IMR-90 (cell line): ENCODE measurements at regions not wholly inside any gene's neighbourhood (a gene's known extent, or its start where the extent isn't known, plus 50 kb on each side); places are given as distances from the start of the nearest gene placed in this dataset.
A peak's percentile ranks its signal among the peaks of the same experiment; 100 is the strongest.

ENCODE experiments used
- ATAC-seq: fragments of 200-7000 bp; cut with Tn5 transposase; 2 replicates; pipeline ENCODE4 v1.9.1; 2020; ENCODE audit warnings: low read depth, mild to moderate bottlenecking, moderate library complexity
- BruUV-seq: library from RNA; stranded (reverse); fragments of 400-500 nt; replicated peaks from 2 replicates; lab custom pipeline; 2021; lab: Mats Ljungman, UMichigan
- CTCF ChIA-PET: fragments of 300-600 bp; formaldehyde crosslinking; extraction: SDS; loops from one replicate; lab custom pipeline; 2021; ENCODE audit warnings: antibody characterized with exemption; lab: Yijun Ruan, JAX
- POLR2A ChIA-PET: fragments of 300-600 bp; sonication (Branson Sonifier 250); formaldehyde crosslinking; loops from one replicate; lab custom pipeline; 2022; ENCODE audit warnings: antibody characterized with exemption; ENCODE audit not compliant: unreplicated experiment; lab: Charles Lee
- DNase-seq: peaks from one replicate; pipeline ENCODE4 v3.0.0; 2013
- H2AFZ ChIP-seq: replicated peaks from 2 replicates; pipeline ENCODE3; 2013; ENCODE audit warnings: low read length, mild to moderate bottlenecking; ENCODE audit not compliant: poor library complexity
- H2AK5ac ChIP-seq: 2 replicates; pipeline ENCODE4 v1.6.1; 2013; ENCODE audit warnings: low read depth, low read length, inconsistent platforms
- H2AK9ac ChIP-seq: replicated peaks from 2 replicates; pipeline ENCODE3; 2013; ENCODE audit warnings: mild to moderate bottlenecking, low read depth, low read length, moderate library complexity; ENCODE audit not compliant: poor library complexity
- H2BK120ac ChIP-seq: 2 replicates; pipeline ENCODE4 v1.6.1; 2013; ENCODE audit warnings: low read depth, low read length, inconsistent platforms
- H2BK15ac ChIP-seq: 3 replicates; pipeline ENCODE4 v1.6.1; 2013; ENCODE audit warnings: low read depth, low read length, inconsistent platforms
- H2BK20ac ChIP-seq: 2 replicates; pipeline ENCODE4 v1.6.1; 2013; ENCODE audit warnings: low read depth, mild to moderate bottlenecking, inconsistent platforms, low read length, moderate library complexity
- H2BK5ac ChIP-seq: 2 replicates; pipeline ENCODE4 v1.6.1; 2013; ENCODE audit warnings: mild to moderate bottlenecking, low read depth, low read length, inconsistent platforms; ENCODE audit not compliant: poor library complexity, severe bottlenecking
- H3K14ac ChIP-seq: replicated peaks from 2 replicates; pipeline ENCODE4 v1.6.1; 2013; ENCODE audit warnings: low read depth, low read length, inconsistent platforms
- H3K18ac ChIP-seq: 2 replicates; pipeline ENCODE4 v1.6.1; 2013; ENCODE audit warnings: low read depth, low read length, control low read depth
- H3K23ac ChIP-seq: 2 replicates; pipeline ENCODE4 v1.6.1; 2013; ENCODE audit warnings: low read depth, low read length, inconsistent platforms
- H3K27ac ChIP-seq: 2 replicates; pipeline ENCODE4 v1.5.1; 2013; ENCODE audit warnings: mild to moderate bottlenecking, control low read depth, low read length; ENCODE audit not compliant: insufficient read depth
- H3K27me3 ChIP-seq: 2 replicates; pipeline ENCODE4 v1.6.1; 2013; ENCODE audit warnings: low read length; ENCODE audit not compliant: control insufficient read depth, insufficient read depth
- H3K36me3 ChIP-seq: 2 replicates; pipeline ENCODE4 v1.6.1; 2013; ENCODE audit warnings: low read length, mixed read lengths; ENCODE audit not compliant: control insufficient read depth, insufficient read depth
- H3K4ac ChIP-seq: 2 replicates; pipeline ENCODE4 v1.6.1; 2013; ENCODE audit warnings: low read depth, low read length, inconsistent platforms
- H3K4me1 ChIP-seq: 2 replicates; pipeline ENCODE4 v1.6.1; 2013; ENCODE audit warnings: low read length, mixed read lengths; ENCODE audit not compliant: control insufficient read depth, insufficient read depth
- H3K4me2 ChIP-seq: 2 replicates; pipeline ENCODE4 v1.6.1; 2013; ENCODE audit warnings: low read depth, mild to moderate bottlenecking, control low read depth, low read length, moderate library complexity
- H3K4me3 ChIP-seq: 2 replicates; pipeline ENCODE4 v1.5.1; 2013; ENCODE audit warnings: low read depth, mild to moderate bottlenecking, control low read depth, low read length, moderate library complexity; ENCODE audit not compliant: insufficient read depth
- H3K56ac ChIP-seq: 2 replicates; pipeline ENCODE4 v1.6.1; 2013; ENCODE audit warnings: low read length, inconsistent platforms; ENCODE audit not compliant: insufficient read depth; ENCODE audit errors: extremely low read depth
- H3K79me1 ChIP-seq, 2 experiments: 2 replicates each; pipeline ENCODE4 v1.6.1; 2013; ENCODE audit warnings: low read length in 2 of 2, inconsistent platforms in 1 of 2, low read depth in 1 of 2
- H3K9ac ChIP-seq: 2 replicates; pipeline ENCODE4 v1.6.1; 2013; ENCODE audit warnings: low read depth, low read length, control low read depth
- H3K9me1 ChIP-seq: 2 replicates; pipeline ENCODE4 v1.6.1; 2013; ENCODE audit warnings: low read length, inconsistent platforms; ENCODE audit not compliant: insufficient read depth
- H3K9me3 ChIP-seq: 2 replicates; pipeline ENCODE4 v1.6.1; 2013; ENCODE audit warnings: low read length; ENCODE audit not compliant: control insufficient read depth, insufficient read depth
- H4K20me1 ChIP-seq: 2 replicates; pipeline ENCODE4 v1.6.1; 2013; ENCODE audit warnings: low read length, inconsistent platforms; ENCODE audit not compliant: insufficient read depth
- H4K5ac ChIP-seq: 2 replicates; pipeline ENCODE4 v1.6.1; 2013; ENCODE audit warnings: mild to moderate bottlenecking, low read depth, low read length, control low read depth
- H4K8ac ChIP-seq, 2 experiments: 2 replicates each; pipeline ENCODE4 v1.6.1; 2013; ENCODE audit warnings: low read depth in 2 of 2, low read length in 2 of 2, control low read depth in 1 of 2, inconsistent platforms in 1 of 2
- H4K91ac ChIP-seq: 2 replicates; pipeline ENCODE4 v1.6.1; 2013; ENCODE audit warnings: low read depth, low read length, inconsistent platforms; ENCODE audit not compliant: insufficient read depth
- BHLHE40 ChIP-seq: fragments of 150-350 bp; IDR thresholded peaks from 2 replicates; pipeline ENCODE4 v1.6.1; 2016; ENCODE audit warnings: mild to moderate bottlenecking, low read depth, low read length
- CEBPB ChIP-seq: IDR thresholded peaks from 2 replicates; pipeline ENCODE4 v1.6.1; 2012; ENCODE audit warnings: low read depth, low read length, improper control_type of control experiment
- CHD1 ChIP-seq: IDR thresholded peaks from 2 replicates; pipeline ENCODE4 v1.6.1; 2012; ENCODE audit warnings: low read depth, low read length, improper control_type of control experiment
- CTCF ChIP-seq: conservative IDR thresholded peaks from 2 replicates; pipeline ENCODE4 v1.5.1; 2012; ENCODE audit warnings: mild to moderate bottlenecking, low read depth, low read length, improper control_type of control experiment
- MAFK ChIP-seq: IDR thresholded peaks from 2 replicates; pipeline ENCODE4 v1.6.1; 2012; ENCODE audit warnings: low read depth, low read length, improper control_type of control experiment
- MAZ ChIP-seq: IDR thresholded peaks from 2 replicates; pipeline ENCODE4 v1.6.1; 2012; ENCODE audit warnings: low read depth, mild to moderate bottlenecking, low read length, improper control_type of control experiment, moderate library complexity, borderline replicate concordance
- MXI1 ChIP-seq: IDR thresholded peaks from 2 replicates; pipeline ENCODE4 v1.6.1; 2012; ENCODE audit warnings: low read depth, mild to moderate bottlenecking, low read length, moderate library complexity, borderline replicate concordance
- NFE2L2 ChIP-seq: fragments of 150-350 bp; IDR thresholded peaks from 2 replicates; pipeline ENCODE4 v1.6.1; 2016; ENCODE audit warnings: low read depth, mild to moderate bottlenecking, low read length
- POLR2A ChIP-seq: IDR thresholded peaks from 2 replicates; pipeline ENCODE4 v1.6.1; 2012; ENCODE audit warnings: mild to moderate bottlenecking, low read depth, low read length
- RAD21 ChIP-seq: IDR thresholded peaks from 2 replicates; pipeline ENCODE4 v1.6.1; 2012; ENCODE audit warnings: low read length, improper control_type of control experiment
- RCOR1 ChIP-seq: IDR thresholded peaks from 2 replicates; pipeline ENCODE4 v1.6.1; 2012; ENCODE audit warnings: mild to moderate bottlenecking, low read length, improper control_type of control experiment; ENCODE audit not compliant: insufficient replicate concordance
- RFX5 ChIP-seq: IDR thresholded peaks from 2 replicates; pipeline ENCODE4 v1.8.0; 2012; ENCODE audit warnings: low read depth, mild to moderate bottlenecking, low read length, moderate library complexity
- SMC3 ChIP-seq: fragments of 150-350 bp; IDR thresholded peaks from 2 replicates; pipeline ENCODE4 v1.6.1; 2016; ENCODE audit warnings: low read depth, mild to moderate bottlenecking, antibody characterized with exemption, low read length, moderate library complexity
- USF2 ChIP-seq: fragments of 150-350 bp; IDR thresholded peaks from 2 replicates; pipeline ENCODE4 v1.6.1; 2017; ENCODE audit warnings: mild to moderate bottlenecking, antibody characterized with exemption, low read length, low read depth
- WGBS, 2 experiments: methylation state at CpG; one replicate each; pipeline versions ENCODE4 v1.1.5 to v1.1.7; 2013; ENCODE audit warnings: missing lambda C conversion rate in 2 of 2; ENCODE audit not compliant: insufficient read length in 1 of 2; ENCODE audit errors: extremely low coverage in 2 of 2; 5-methylcytosine and 5-hydroxymethylcytosine counted together
- dilution Hi-C: fragments of 300-500 bp; cut with HindIII; formaldehyde crosslinking; loops from one replicate; pipeline ENCODE4 v1.14.3; 2018; ENCODE audit warnings: low sequenced_read_pairs; ENCODE audit not compliant: unreplicated experiment
- in situ Hi-C: fragments of 300-500 bp; cut with MboI; formaldehyde crosslinking; loops from 3 replicates; pipeline ENCODE4 v1.14.3; 2019; ENCODE audit warnings: low sequenced_read_pairs, inconsistent platforms, mixed read lengths
- intact Hi-C: fragments of 100-400 bp; cut with micrococcal nuclease; formaldehyde crosslinking; loops from 2 replicates; pipeline ENCODE4 v1.10.0; 2022
- TF ChIP-seq, protein P1 (sequence below): fragments of 150-350 bp; IDR thresholded peaks from 2 replicates; pipeline ENCODE4 v1.6.1; 2016; ENCODE audit warnings: low read depth, mild to moderate bottlenecking, low read length, moderate library complexity, borderline replicate concordance

DNA sequence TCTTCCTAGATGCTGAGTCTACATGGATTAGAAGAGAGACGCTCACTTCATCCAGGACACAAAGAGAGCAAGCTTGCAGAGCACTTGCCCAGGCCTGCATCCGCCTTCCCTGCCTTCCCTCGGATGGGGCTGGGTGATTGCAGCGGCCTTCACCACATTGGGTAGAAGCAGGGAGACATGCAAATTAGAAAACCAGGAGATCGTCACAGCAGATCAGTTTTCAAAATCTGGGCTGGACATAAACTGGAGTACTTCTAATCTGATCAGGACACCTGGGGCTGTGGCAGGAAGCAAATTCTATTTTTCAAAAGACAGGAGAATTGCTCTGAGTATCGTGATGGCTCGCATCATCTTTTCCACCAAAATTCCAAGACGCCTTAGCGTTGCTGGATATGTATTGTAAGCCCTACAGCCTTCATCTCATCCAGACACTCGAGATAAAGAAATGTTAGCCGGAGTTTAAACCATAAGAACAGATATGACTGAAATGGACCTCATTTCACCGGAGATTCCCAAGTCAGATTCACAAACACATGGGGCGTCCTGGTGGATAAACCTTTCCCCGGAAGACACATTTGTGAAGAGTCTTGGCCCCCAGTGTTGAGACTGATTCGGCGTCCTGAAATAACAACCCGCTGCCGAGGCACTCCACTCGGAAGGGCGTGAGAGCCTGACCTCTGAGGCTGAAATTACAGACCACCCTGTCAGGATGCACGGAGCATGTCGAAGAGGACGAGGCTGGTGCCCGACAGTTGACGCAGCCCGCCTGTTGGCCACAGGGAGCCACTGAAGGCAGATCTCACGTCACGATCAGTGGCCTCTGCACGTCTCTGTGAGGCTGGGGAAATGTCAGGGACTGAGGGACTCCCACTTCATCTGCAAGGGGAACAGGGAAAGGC lies 91.2 kb upstream of the PARD3 start:
- H3K4me2 ChIP-seq: no peak overlapping the region
- H3K27ac ChIP-seq: no peak overlapping the region
- peak; percentile 76 for ATAC-seq
- TF ChIP-seq SMC3: no peak
- no peak for TF ChIP-seq CEBPB
- TF ChIP-seq, protein P1, sequence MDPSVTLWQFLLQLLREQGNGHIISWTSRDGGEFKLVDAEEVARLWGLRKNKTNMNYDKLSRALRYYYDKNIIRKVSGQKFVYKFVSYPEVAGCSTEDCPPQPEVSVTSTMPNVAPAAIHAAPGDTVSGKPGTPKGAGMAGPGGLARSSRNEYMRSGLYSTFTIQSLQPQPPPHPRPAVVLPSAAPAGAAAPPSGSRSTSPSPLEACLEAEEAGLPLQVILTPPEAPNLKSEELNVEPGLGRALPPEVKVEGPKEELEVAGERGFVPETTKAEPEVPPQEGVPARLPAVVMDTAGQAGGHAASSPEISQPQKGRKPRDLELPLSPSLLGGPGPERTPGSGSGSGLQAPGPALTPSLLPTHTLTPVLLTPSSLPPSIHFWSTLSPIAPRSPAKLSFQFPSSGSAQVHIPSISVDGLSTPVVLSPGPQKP: no peak
- no peak for TF ChIP-seq RFX5
- TF ChIP-seq MXI1: no peak
- TF ChIP-seq BHLHE40: no peak
- no peak for TF ChIP-seq CHD1
- TF ChIP-seq POLR2A: no peak
- no peak for TF ChIP-seq RAD21
- no peak for TF ChIP-seq MAFK
- no peak for TF ChIP-seq MAZ
- TF ChIP-seq RCOR1: no peak
- no peak for TF ChIP-seq USF2
- no peak for TF ChIP-seq CTCF
- TF ChIP-seq NFE2L2: no peak

More for the DNA sequence above, 91.2 kb upstream of the PARD3 start:
- H3K14ac ChIP-seq: no peak overlapping the region
- no peak overlapping the region for H2BK120ac ChIP-seq
- no peak overlapping the region for H4K5ac ChIP-seq
- intact Hi-C loops: no loop called here
- no peak overlapping the region for H4K91ac ChIP-seq
- dilution Hi-C loops: no loop called here
- no peak overlapping the region for H2AK9ac ChIP-seq
- 41% methylated on average over 15 of the region's 29 CpGs; no CpG with 5 or more reads in 1 of the 2 experiments for WGBS, 2 experiments
- ChIA-PET CTCF (no interaction called here), POLR2A (no interaction called here)
- H3K4me3 ChIP-seq: no peak overlapping the region
- in situ Hi-C loops: no loop called here
- H2BK20ac ChIP-seq: no peak overlapping the region
- H3K18ac ChIP-seq: no peak overlapping the region
- no peak overlapping the region for H2BK5ac ChIP-seq
- H2AK5ac ChIP-seq: no peak overlapping the region
- no peak overlapping the region for H3K4ac ChIP-seq
- H3K4me1 ChIP-seq: peaks cover 3% of the 10 kb centered on the region; the same call in 1 of the 2 replicates
- no peaks in the 10 kb centered on the region for H4K20me1 ChIP-seq
- H3K79me1 ChIP-seq: no peaks in the 10 kb centered on the region
- no TSS peak for BruUV-seq
- no peaks in the 10 kb centered on the region for H3K36me3 ChIP-seq
- no peak overlapping the region for H3K56ac ChIP-seq
- no peaks in the 10 kb centered on the region; the same call in none of the 2 replicates for H3K27me3 ChIP-seq
- H3K9me1 ChIP-seq: no peaks in the 10 kb centered on the region
- no peak overlapping the region for H4K8ac ChIP-seq
- no peak overlapping the region for H2BK15ac ChIP-seq
- H2AFZ ChIP-seq: no peak overlapping the region
- no peaks in the 10 kb centered on the region for H3K9me3 ChIP-seq
- peak; percentile 55 for DNase-seq
- H3K23ac ChIP-seq: no peak overlapping the region
- no peak overlapping the region for H3K9ac ChIP-seq
